Fibroblast of skin of right quadriceps (primary cell): ENCODE measurements at regions not wholly inside any gene's neighbourhood (a gene's known extent, or its start where the extent isn't known, plus 50 kb on each side); places are given as distances from the start of the nearest gene placed in this dataset.
"Not testable (repeated sequence)": the region's sequence is repeated elsewhere in the genome, so short reads cannot be mapped to it uniquely, and the experiment has no call there.

ENCODE experiments used
- DNase-seq: peaks from one replicate; pipeline ENCODE4 v3.0.0-alpha.2; 2013

- peak; percentile 10 for DNase-seq
These were observed 348.4 kb upstream of the FTMT start for GRCh38 chr5:121503111-121503840.

- no peak for DNase-seq
These were observed 334.7 kb upstream of the FTMT start for GRCh38 chr5:121516997-121517396.

- DNase-seq, result peak; percentile 6
These were observed 326.0 kb upstream of the FTMT start for GRCh38 chr5:121525706-121526105.

- no peak for DNase-seq
These were observed 324.8 kb upstream of the FTMT start for GRCh38 chr5:121526908-121527307.

- no peak for DNase-seq
These were observed 317.9 kb upstream of the FTMT start for GRCh38 chr5:121533814-121534213.

GRCh38 chr5:121550989-121551388, 300.7 kb upstream of the FTMT start:
- no peak for DNase-seq

GRCh38 chr5:121559832-121560231, 291.9 kb upstream of the FTMT start:
- DNase-seq, result no peak

- DNase-seq, result no peak
These were observed 279.6 kb upstream of the FTMT start for GRCh38 chr5:121572061-121572460.

GRCh38 chr5:121573721-121574382, 277.8 kb upstream of the FTMT start:
- DNase-seq, result no peak

GRCh38 chr5:121581588-121581987, 270.1 kb upstream of the FTMT start:
- no peak for DNase-seq

- no peak for DNase-seq
These were observed 254.8 kb upstream of the FTMT start for GRCh38 chr5:121596882-121597281.

GRCh38 chr5:121608826-121609225, 242.9 kb upstream of the FTMT start:
- DNase-seq, result no peak

GRCh38 chr5:121624035-121624434, 227.6 kb upstream of the FTMT start:
- DNase-seq, result no peak

- DNase-seq, result no peak
These were observed 222.9 kb upstream of the FTMT start for GRCh38 chr5:121628783-121629182.

GRCh38 chr5:121630402-121630801, 221.3 kb upstream of the FTMT start:
- peak; percentile 3 for DNase-seq

- DNase-seq, result no peak
These were observed 216.7 kb upstream of the FTMT start for GRCh38 chr5:121634946-121635345.

- no peak for DNase-seq
These were observed 213.6 kb upstream of the FTMT start for GRCh38 chr5:121638126-121638525.

GRCh38 chr5:121640298-121640697, 211.4 kb upstream of the FTMT start:
- DNase-seq, result no peak

GRCh38 chr5:121658221-121658620, 193.5 kb upstream of the FTMT start:
- no peak for DNase-seq

GRCh38 chr5:121660142-121660541, 191.5 kb upstream of the FTMT start:
- no peak for DNase-seq

- not testable (repeated sequence) for DNase-seq
These were observed 186.1 kb upstream of the FTMT start for GRCh38 chr5:121665542-121665941.

- DNase-seq, result no peak
These were observed 184.4 kb upstream of the FTMT start for GRCh38 chr5:121667292-121667691.

GRCh38 chr5:121668635-121669034, 183.0 kb upstream of the FTMT start:
- DNase-seq, result peak; percentile 28

- no peak for DNase-seq
These were observed 180.1 kb upstream of the FTMT start for GRCh38 chr5:121671624-121672023.

- no peak for DNase-seq
These were observed 175.8 kb upstream of the FTMT start for GRCh38 chr5:121675924-121676323.
